Heart left ventricle (tissue), 16 donors: ENCODE measurements at regions not wholly inside any gene's neighbourhood (a gene's known extent, or its start where the extent isn't known, plus 50 kb on each side); places are given as distances from the start of the nearest gene placed in this dataset.

Experiments used
- ATAC-seq, 4 donors: fragments of 200-7000 bp; cut with Tn5 transposase; one replicate each; pipeline ENCODE4 v1.9.1; 2020 to 2022; ENCODE audit warnings: moderate library complexity in 4 of 4, mild to moderate bottlenecking in 3 of 4, moderate number of reproducible peaks in 1 of 4
- DNase-seq, 5 donors: peaks; one replicate each; pipeline ENCODE4 v3.0.0-alpha.2; 2020
- H3K27ac ChIP-seq, 12 donors: fragments of 200-600 bp; sonication (generic) in 4 of 12; one replicate each; pipeline versions ENCODE4 v1.5.0 to v1.8.0; 2016 to 2022; ENCODE audit warnings: mild to moderate bottlenecking in 2 of 12
- H3K27me3 ChIP-seq, 9 donors: fragments of 200-600 bp; sonication (generic) in 2 of 9; one replicate each; pipeline versions ENCODE4 v1.5.1 to v1.8.0; 2016 to 2022; ENCODE audit warnings: mild to moderate bottlenecking in 3 of 9
- H3K36me3 ChIP-seq, 9 donors: fragments of 200-600 bp; sonication (generic) in 2 of 9; one replicate each; pipeline versions ENCODE4 v1.5.0 to v1.8.0; 2018 to 2022; ENCODE audit warnings: mild to moderate bottlenecking in 2 of 9
- H3K4me1 ChIP-seq, 12 donors: fragments of 200-600 bp; sonication (generic) in 4 of 12; one replicate each; pipeline versions ENCODE4 v1.5.0 to v1.8.0; 2016 to 2022; ENCODE audit warnings: mild to moderate bottlenecking in 3 of 12
- H3K4me3 ChIP-seq, 12 donors: fragments of 200-600 bp; sonication (generic) in 4 of 12; one replicate each; pipeline versions ENCODE4 v1.5.0 to v1.8.0; 2017 to 2022; ENCODE audit warnings: mild to moderate bottlenecking in 9 of 12, moderate library complexity in 4 of 12
- H3K9me3 ChIP-seq, 12 donors: fragments of 200-600 bp; sonication (generic) in 4 of 12; one replicate each; pipeline versions ENCODE4 v1.5.0 to v1.8.0; 2016 to 2022; ENCODE audit warnings: mild to moderate bottlenecking in 1 of 12
- POLR2A ChIP-seq, 2 donors: fragments of 450-650 bp; IDR thresholded peaks; one replicate each; pipeline ENCODE4 v1.6.1; 2017; ENCODE audit warnings: antibody characterized with exemption in 2 of 2, mild to moderate bottlenecking in 2 of 2, moderate library complexity in 2 of 2
- WGBS, 4 donors: extraction: QIAGEN DNeasy Blood & Tissue Kit in 2 of 4; methylation state at CpG; one replicate each; pipeline versions ENCODE4 v1.1.5 to v1.1.7; 2013 to 2018; 5-methylcytosine and 5-hydroxymethylcytosine counted together
- intact Hi-C, 10 donors: fragments of 100-400 bp; cut with DNase I; formaldehyde crosslinking; loops; one replicate each; pipeline versions ENCODE4 v1.11.1 to v1.14.2; 2022
- TF ChIP-seq, protein P1 (sequence below), 12 donors: fragments of 200-600 bp; sonication (generic) in 4 of 12; IDR thresholded peaks; one replicate each; pipeline versions ENCODE4 v1.5.0 to v1.8.0; 2018 to 2022; ENCODE audit warnings: antibody characterized with exemption in 12 of 12, mild to moderate bottlenecking in 5 of 12
- donor health status: ischemic (EF 13 %, LVEDD 7.1; RV severe dilation, severe dysfunction).
- donor health status: healthy with polysubstance abuse.
- donor health status: DM: no; HTN: yes; CAD: no.
- donor health status: DM: no; HTN: no; CAD: no.
- donor health status: ischemic (EF 25% LVEDD 6.9; RV normal size, moderate dysfunction).
- donor health status: ischemic (EF 25% LVEDD 5.7; RV mildly dilated, moderate dysfunction).
- donor health status: healthy.
- donor health status: DM: yes; HTN: yes; CAD: no.
- donor health status: ischemic (EF 35%, LVEDD 5.7; RV mildly dilated, moderate dysfunction).
- donor health status: nonischemic (EF 11% LVEDD 7.7; RV severe dilation, severe dysfunction).
- donor health status: DM: yes; HTN: yes; CAD: no.
- donor health status: PGD.
- donor health status: ischemic (EF 29% LVEDD 5.4; RV normal size, mild dysfunction).
- donor health status: nonischemic (EF 23%, LVEDD 6.1; RV moderate dilation, normal function).

DNA sequence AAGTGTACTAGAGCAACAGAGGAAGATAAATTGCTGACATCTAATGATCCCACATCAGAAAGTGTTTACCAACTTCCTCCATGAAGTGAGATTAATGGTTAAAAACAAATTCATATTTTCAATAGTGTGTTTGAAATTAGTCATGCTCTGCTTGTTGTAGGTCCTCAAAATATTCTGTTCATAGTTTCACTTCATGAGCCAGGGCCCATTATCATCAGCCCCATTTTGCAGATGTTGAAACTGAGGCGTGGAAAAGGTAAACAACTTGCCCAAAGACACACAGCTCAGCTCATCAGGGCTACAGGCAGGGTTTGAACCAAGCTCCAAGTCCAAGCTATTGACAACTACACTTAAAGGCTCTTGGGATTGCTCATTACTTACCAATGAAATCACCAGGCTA, 103.5 kb upstream of the PPARGC1A start:
- no peak for DNase-seq
- no peaks in the 10 kb centered on the region for H3K9me3 ChIP-seq
- no peak overlapping the region for H3K27ac ChIP-seq
- H3K36me3 ChIP-seq: no peaks in the 10 kb centered on the region
- H3K4me3 ChIP-seq: no peak overlapping the region
- 72 to 91% (median 84%) methylated on average over 1 of the region's 1 CpG for WGBS, 4 donors
- intact Hi-C loops: no loop called here
- no peak for TF ChIP-seq POLR2A (IDR thresholded peaks at IDR 0.05)
- TF ChIP-seq, protein P1, sequence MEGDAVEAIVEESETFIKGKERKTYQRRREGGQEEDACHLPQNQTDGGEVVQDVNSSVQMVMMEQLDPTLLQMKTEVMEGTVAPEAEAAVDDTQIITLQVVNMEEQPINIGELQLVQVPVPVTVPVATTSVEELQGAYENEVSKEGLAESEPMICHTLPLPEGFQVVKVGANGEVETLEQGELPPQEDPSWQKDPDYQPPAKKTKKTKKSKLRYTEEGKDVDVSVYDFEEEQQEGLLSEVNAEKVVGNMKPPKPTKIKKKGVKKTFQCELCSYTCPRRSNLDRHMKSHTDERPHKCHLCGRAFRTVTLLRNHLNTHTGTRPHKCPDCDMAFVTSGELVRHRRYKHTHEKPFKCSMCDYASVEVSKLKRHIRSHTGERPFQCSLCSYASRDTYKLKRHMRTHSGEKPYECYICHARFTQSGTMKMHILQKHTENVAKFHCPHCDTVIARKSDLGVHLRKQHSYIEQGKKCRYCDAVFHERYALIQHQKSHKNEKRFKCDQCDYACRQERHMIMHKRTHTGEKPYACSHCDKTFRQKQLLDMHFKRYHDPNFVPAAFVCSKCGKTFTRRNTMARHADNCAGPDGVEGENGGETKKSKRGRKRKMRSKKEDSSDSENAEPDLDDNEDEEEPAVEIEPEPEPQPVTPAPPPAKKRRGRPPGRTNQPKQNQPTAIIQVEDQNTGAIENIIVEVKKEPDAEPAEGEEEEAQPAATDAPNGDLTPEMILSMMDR (IDR thresholded peaks at IDR 0.05): no peak
- ATAC-seq: no peak
- H3K4me1 ChIP-seq: no peaks in the 10 kb centered on the region
- H3K27me3 ChIP-seq: no peaks in the 10 kb centered on the region

DNA sequence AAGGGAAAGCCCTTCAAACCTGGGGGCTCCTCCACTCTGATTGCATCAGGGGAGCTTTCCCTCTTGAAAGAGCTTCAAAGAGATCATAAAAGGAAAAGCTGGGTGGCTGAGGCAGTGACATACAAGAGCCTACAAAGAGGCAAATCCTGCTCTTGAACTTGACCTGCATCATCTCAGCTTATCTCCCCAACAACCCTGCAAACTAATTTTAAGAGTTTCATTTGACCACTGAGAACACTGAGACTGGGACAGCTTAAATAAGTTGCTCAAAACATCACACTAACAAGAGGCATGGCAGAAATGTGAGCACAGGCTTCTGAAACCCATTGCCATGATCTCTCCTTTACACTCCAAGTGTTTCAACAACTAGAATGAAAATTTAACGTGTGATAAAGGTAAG, 101.6 kb upstream of the PPARGC1A start:
- Histone ChIP-seq H3K27ac (no peak overlapping the region), H3K9me3 (no peaks in the 10 kb centered on the region), H3K36me3 (no peaks in the 10 kb centered on the region), H3K27me3 (no peaks in the 10 kb centered on the region), H3K4me3 (no peak overlapping the region), H3K4me1 (no peaks in the 10 kb centered on the region)
- 53 to 71% (median 66%) methylated on average over 1 of the region's 1 CpG for WGBS, 4 donors
- ATAC-seq (no peak), DNase-seq (no peak)
- TF ChIP-seq, protein P1 (IDR thresholded peaks at IDR 0.05): no peak
- no peak for TF ChIP-seq POLR2A (IDR thresholded peaks at IDR 0.05)
- intact Hi-C loops: no loop called here

DNA sequence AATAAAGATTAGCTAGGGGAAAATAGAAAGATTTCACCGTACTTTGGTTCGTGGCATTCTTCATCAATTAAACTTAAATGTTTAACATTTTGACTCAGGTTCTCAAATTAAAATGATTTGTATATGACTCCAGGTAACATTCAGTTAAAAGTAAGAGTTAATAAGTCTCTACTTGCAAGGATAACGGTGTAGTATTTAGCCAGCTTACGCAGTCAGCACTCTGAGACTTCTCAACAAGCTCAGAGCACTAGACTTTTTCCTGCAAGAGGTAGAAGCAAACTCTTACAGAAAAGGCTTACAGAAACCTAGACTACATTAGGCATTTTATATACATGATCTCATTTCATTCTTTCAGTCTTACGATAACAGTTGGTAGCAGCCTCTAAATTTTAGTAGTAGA, 96.4 kb upstream of the PPARGC1A start:
- Histone ChIP-seq H3K9me3 (no peaks in the 10 kb centered on the region), H3K4me3 (no peak overlapping the region), H3K27ac (no peak overlapping the region), H3K27me3 (no peaks in the 10 kb centered on the region), H3K36me3 (no peaks in the 10 kb centered on the region), H3K4me1 (no peaks in the 10 kb centered on the region)
- no peak for TF ChIP-seq POLR2A (IDR thresholded peaks at IDR 0.05)
- TF ChIP-seq, protein P1 (IDR thresholded peaks at IDR 0.05): no peak
- 80 to 88% (median 82%) methylated on average over 5 of the region's 5 CpGs for WGBS, 4 donors
- no peak for ATAC-seq
- intact Hi-C loops: no loop called here
- DNase-seq: no peak

DNA sequence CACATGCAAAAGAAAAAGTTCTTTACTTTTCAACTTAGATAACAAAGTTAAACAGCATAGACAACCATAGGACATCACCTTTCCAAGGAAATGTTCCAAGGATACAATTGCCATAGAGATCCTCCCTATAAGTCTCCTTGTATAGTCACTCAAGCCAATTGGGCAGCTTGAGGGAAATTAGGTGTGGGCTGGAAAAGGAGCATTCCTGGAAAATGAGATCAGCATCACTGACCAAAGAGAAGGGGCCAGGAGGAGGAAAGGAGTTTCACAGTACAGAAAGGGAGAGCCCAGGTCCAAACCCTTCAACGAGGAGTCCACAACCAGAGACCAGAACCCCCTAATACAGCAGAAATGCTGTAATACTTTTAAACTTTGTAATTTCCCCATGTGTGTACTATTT, 91.5 kb upstream of the PPARGC1A start:
- intact Hi-C loops: no loop called here
- H3K36me3 ChIP-seq: no peaks in the 10 kb centered on the region
- no peaks in the 10 kb centered on the region for H3K4me1 ChIP-seq
- TF ChIP-seq POLR2A (IDR thresholded peaks at IDR 0.05): no peak
- TF ChIP-seq, protein P1 (IDR thresholded peaks at IDR 0.05): no peak
- H3K27me3 ChIP-seq: no peaks in the 10 kb centered on the region
- 74 to 86% (median 81%) methylated on average over 1 of the region's 1 CpG for WGBS, 4 donors
- no peak overlapping the region for H3K4me3 ChIP-seq
- ATAC-seq (no peak), DNase-seq (no peak)
- H3K27ac ChIP-seq: no peak overlapping the region
- H3K9me3 ChIP-seq: no peaks in the 10 kb centered on the region
